SK-N-SH (cell line): ENCODE measurements at regions not wholly inside any gene's neighbourhood (a gene's known extent, or its start where the extent isn't known, plus 50 kb on each side); places are given as distances from the start of the nearest gene placed in this dataset.

Experiments used
- CTCF ChIA-PET: fragments of 300-600, 350-600 bp; formaldehyde crosslinking; extraction: SDS; loops from one replicate; lab custom pipeline; 2021; lab: Yijun Ruan, JAX
- POLR2A ChIA-PET: fragments of 350-600 bp; sonication (Branson Sonifier 250); formaldehyde crosslinking; extraction: SDS; loops from one replicate; lab custom pipeline; 2020; ENCODE audit warnings: antibody characterized with exemption, inconsistent platforms; lab: Yijun Ruan, JAX
- DNase-seq: peaks from one replicate; pipeline ENCODE4 v3.0.0; 2012
- H2AFZ ChIP-seq: fragments of 200-600 bp; sonication (generic); 2 replicates; pipeline ENCODE4 v1.8.1; 2016; ENCODE audit warnings: antibody characterized with exemption, mild to moderate bottlenecking, low read depth
- H3F3A ChIP-seq: fragments of 200-600 bp; sonication (generic); replicated peaks from 2 replicates; pipeline ENCODE3; 2016; ENCODE audit warnings: antibody characterized with exemption, mild to moderate bottlenecking; ENCODE audit not compliant: insufficient read depth
- H3K27ac ChIP-seq, 2 experiments: fragments of 200-500 bp in 1 of 2; fragments of 200-600 bp in 1 of 2; sonication (Bioruptor generic) in 1 of 2; sonication (generic), shearing (Covaris generic) in 1 of 2; 2 replicates each; pipeline versions ENCODE4 v1.5.1 to v1.6.1; 2014 to 2016; ENCODE audit warnings: low read depth in 2 of 2, inconsistent platforms in 1 of 2, low read length in 1 of 2, mild to moderate bottlenecking in 1 of 2, mixed read lengths in 1 of 2
- H3K27me3 ChIP-seq: fragments of 200-600 bp; sonication (generic), shearing (Covaris generic); 2 replicates; pipeline ENCODE4 v1.6.1; 2016; ENCODE audit warnings: mixed run types; ENCODE audit not compliant: insufficient read depth
- H3K36me3 ChIP-seq, 2 experiments: fragments of 200-500 bp in 1 of 2; fragments of 200-600 bp in 1 of 2; sonication (Bioruptor generic) in 1 of 2; sonication (generic) in 1 of 2; replicated peaks in 1 of 2; 2 replicates each; pipeline versions ENCODE3 to v1.5.1; 2014 to 2016; ENCODE audit warnings: low read length in 1 of 2, mild to moderate bottlenecking in 1 of 2; ENCODE audit not compliant: insufficient read depth in 2 of 2, control insufficient read depth in 1 of 2
- H3K4me1 ChIP-seq, 2 experiments: fragments of 200-500 bp in 1 of 2; fragments of 200-600 bp in 1 of 2; sonication (Bioruptor generic) in 1 of 2; sonication (generic), shearing (Covaris generic) in 1 of 2; 2 replicates each; pipeline versions ENCODE4 v1.5.1 to v1.6.1; 2014 to 2016; ENCODE audit warnings: low read depth in 1 of 2, low read length in 1 of 2, mixed run types in 1 of 2; ENCODE audit not compliant: insufficient read depth in 2 of 2, control insufficient read depth in 1 of 2
- H3K4me2 ChIP-seq: fragments of 200-600 bp; sonication (generic), shearing (Covaris generic); 2 replicates; pipeline ENCODE4 v1.6.1; 2017; ENCODE audit warnings: mixed run types
- H3K4me3 ChIP-seq, 2 experiments: fragments of 200-500 bp in 1 of 2; fragments of 200-600 bp in 1 of 2; sonication (Bioruptor generic) in 1 of 2; sonication (generic), shearing (Covaris generic) in 1 of 2; 2 replicates each; pipeline versions ENCODE4 v1.5.1 to v1.8.1; 2014 to 2016; ENCODE audit warnings: low read depth in 2 of 2, inconsistent platforms in 1 of 2, low read length in 1 of 2, mild to moderate bottlenecking in 1 of 2, mixed read lengths in 1 of 2, moderate library complexity in 1 of 2
- H3K79me2 ChIP-seq: fragments of 200-600 bp; sonication (generic); 2 replicates; pipeline ENCODE4 v1.8.1; 2017; ENCODE audit warnings: mild to moderate bottlenecking; ENCODE audit not compliant: insufficient read depth
- H3K9ac ChIP-seq: fragments of 200-600 bp; sonication (generic); 2 replicates; pipeline ENCODE4 v1.6.1; 2017; ENCODE audit warnings: mixed run types
- H3K9me2 ChIP-seq: fragments of 200-600 bp; sonication (generic); 2 replicates; pipeline ENCODE4 v1.6.1; 2017; ENCODE audit warnings: mixed run types
- H3K9me3 ChIP-seq: fragments of 200-600 bp; sonication (generic); 2 replicates; pipeline ENCODE4 v1.6.1; 2017; ENCODE audit warnings: mixed run types, mild to moderate bottlenecking, moderate library complexity
- H4K20me1 ChIP-seq: fragments of 200-600 bp; sonication (generic); 2 replicates; pipeline ENCODE4 v1.6.1; 2017; ENCODE audit warnings: mild to moderate bottlenecking, mixed run types; ENCODE audit not compliant: insufficient read depth
- CHD2 ChIP-seq: fragments of 150-350 bp; IDR thresholded peaks from 2 replicates; pipeline ENCODE4 v1.6.1; 2018; ENCODE audit warnings: low read length; ENCODE audit not compliant: partially characterized antibody
- ELF1 ChIP-seq: IDR thresholded peaks from 2 replicates; pipeline ENCODE4 v1.4.0; 2012
- MEF2A ChIP-seq: IDR thresholded peaks from 2 replicates; pipeline ENCODE4 v1.4.0; 2012; ENCODE audit warnings: low read depth, borderline replicate concordance
- MXI1 ChIP-seq: IDR thresholded peaks from 2 replicates; pipeline ENCODE4 v1.6.1; 2012; ENCODE audit warnings: mild to moderate bottlenecking, low read depth, low read length, improper control_type of control experiment
- NRF1 ChIP-seq: IDR thresholded peaks from 2 replicates; pipeline ENCODE4 v1.6.1; 2012; ENCODE audit warnings: low read depth, mild to moderate bottlenecking, low read length
- POLR2AphosphoS5 ChIP-seq: IDR thresholded peaks from 2 replicates; pipeline ENCODE4 v1.6.1; 2012; ENCODE audit warnings: low read depth, low read length
- RAD21 ChIP-seq: IDR thresholded peaks from 2 replicates; pipeline ENCODE4 v1.6.1; 2012; ENCODE audit warnings: mild to moderate bottlenecking, low read length
- RFX5 ChIP-seq: IDR thresholded peaks from 2 replicates; pipeline ENCODE4 v1.6.1; 2012; ENCODE audit warnings: mild to moderate bottlenecking, improper control_type of control experiment, low read length
- RXRA ChIP-seq: IDR thresholded peaks from 2 replicates; pipeline ENCODE4 v1.4.0; 2012; ENCODE audit warnings: low read depth, mild to moderate bottlenecking, borderline replicate concordance
- SIN3A ChIP-seq: IDR thresholded peaks from 2 replicates; pipeline ENCODE4 v1.6.1; 2012; ENCODE audit warnings: low read depth, mild to moderate bottlenecking, low read length, moderate library complexity, borderline replicate concordance
- TCF12 ChIP-seq: IDR thresholded peaks from 2 replicates; pipeline ENCODE4 v1.4.0; 2012
- TEAD4 ChIP-seq: IDR thresholded peaks from 2 replicates; pipeline ENCODE4 v1.4.0; 2012; ENCODE audit warnings: mild to moderate bottlenecking, borderline replicate concordance; ENCODE audit not compliant: insufficient read depth
- YY1 ChIP-seq: IDR thresholded peaks from 2 replicates; pipeline ENCODE4 v1.4.0; 2012; ENCODE audit warnings: low read depth, mild to moderate bottlenecking
- WGBS: methylation state at CpG from one replicate; pipeline ENCODE4 v1.1.6; 2017; ENCODE audit warnings: low lambda C conversion rate; 5-methylcytosine and 5-hydroxymethylcytosine counted together
- TF ChIP-seq, protein P1 (sequence below): IDR thresholded peaks from 2 replicates; pipeline ENCODE4 v1.4.0; 2012; ENCODE audit warnings: low read depth, borderline replicate concordance
- TF ChIP-seq, protein P2 (sequence below): IDR thresholded peaks from 2 replicates; pipeline ENCODE4 v1.4.0; 2012; ENCODE audit warnings: low read depth, borderline replicate concordance
- TF ChIP-seq, protein P3 (sequence below): fragments of 150-350 bp; IDR thresholded peaks from 2 replicates; pipeline ENCODE4 v1.6.1; 2017; ENCODE audit warnings: antibody characterized with exemption, low read length, low read depth, borderline replicate concordance
- TF ChIP-seq, protein P4 (sequence below): fragments of 150-350 bp; IDR thresholded peaks from 2 replicates; pipeline ENCODE4 v1.6.1; 2016; ENCODE audit warnings: mild to moderate bottlenecking, low read depth, low read length
- TF ChIP-seq, protein P5 (sequence below): fragments of 200-600 bp; sonication (generic); IDR thresholded peaks from 2 replicates; pipeline ENCODE4 v1.6.1; 2017; ENCODE audit warnings: antibody characterized with exemption, mild to moderate bottlenecking, moderate library complexity

DNA sequence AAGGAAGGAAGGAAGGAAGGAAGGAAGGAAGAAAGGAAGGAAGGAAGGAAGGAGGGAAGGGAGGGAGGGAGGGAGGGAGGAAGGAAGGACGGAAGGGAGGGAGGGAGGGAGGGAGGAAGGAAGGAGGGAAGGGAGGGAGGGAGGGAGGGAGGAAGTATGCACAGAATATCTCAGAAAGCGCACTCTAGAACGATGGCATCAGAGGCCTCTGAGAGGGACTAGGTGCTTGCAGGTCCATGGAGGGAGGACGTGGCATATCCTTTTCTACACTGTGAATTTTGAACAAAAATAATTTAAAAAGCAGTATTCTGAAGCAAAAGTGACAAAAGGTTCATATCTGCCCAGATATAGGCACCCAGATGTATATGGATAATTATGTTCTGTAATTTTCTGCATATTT is 65.5 kb downstream of the SYF2 start:
- no peak for DNase-seq
- H3K4me1 ChIP-seq, result no peaks in the 10 kb centered on the region
- 81% methylated on average over 4 of the region's 4 CpGs for WGBS
- no peaks in the 10 kb centered on the region for H3K27me3 ChIP-seq
- no peak for TF ChIP-seq TCF12
- no peak for TF ChIP-seq YY1
- TF ChIP-seq, protein P1, sequence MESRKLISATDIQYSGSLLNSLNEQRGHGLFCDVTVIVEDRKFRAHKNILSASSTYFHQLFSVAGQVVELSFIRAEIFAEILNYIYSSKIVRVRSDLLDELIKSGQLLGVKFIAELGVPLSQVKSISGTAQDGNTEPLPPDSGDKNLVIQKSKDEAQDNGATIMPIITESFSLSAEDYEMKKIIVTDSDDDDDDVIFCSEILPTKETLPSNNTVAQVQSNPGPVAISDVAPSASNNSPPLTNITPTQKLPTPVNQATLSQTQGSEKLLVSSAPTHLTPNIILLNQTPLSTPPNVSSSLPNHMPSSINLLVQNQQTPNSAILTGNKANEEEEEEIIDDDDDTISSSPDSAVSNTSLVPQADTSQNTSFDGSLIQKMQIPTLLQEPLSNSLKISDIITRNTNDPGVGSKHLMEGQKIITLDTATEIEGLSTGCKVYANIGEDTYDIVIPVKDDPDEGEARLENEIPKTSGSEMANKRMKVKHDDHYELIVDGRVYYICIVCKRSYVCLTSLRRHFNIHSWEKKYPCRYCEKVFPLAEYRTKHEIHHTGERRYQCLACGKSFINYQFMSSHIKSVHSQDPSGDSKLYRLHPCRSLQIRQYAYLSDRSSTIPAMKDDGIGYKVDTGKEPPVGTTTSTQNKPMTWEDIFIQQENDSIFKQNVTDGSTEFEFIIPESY, result no peak
- no peak for TF ChIP-seq NRF1
- TF ChIP-seq SIN3A, result no peak
- TF ChIP-seq RXRA, result no peak
- TF ChIP-seq, protein P2, sequence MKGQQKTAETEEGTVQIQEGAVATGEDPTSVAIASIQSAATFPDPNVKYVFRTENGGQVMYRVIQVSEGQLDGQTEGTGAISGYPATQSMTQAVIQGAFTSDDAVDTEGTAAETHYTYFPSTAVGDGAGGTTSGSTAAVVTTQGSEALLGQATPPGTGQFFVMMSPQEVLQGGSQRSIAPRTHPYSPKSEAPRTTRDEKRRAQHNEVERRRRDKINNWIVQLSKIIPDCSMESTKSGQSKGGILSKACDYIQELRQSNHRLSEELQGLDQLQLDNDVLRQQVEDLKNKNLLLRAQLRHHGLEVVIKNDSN, result no peak
- TF ChIP-seq CHD2, result no peak
- TF ChIP-seq, protein P3, sequence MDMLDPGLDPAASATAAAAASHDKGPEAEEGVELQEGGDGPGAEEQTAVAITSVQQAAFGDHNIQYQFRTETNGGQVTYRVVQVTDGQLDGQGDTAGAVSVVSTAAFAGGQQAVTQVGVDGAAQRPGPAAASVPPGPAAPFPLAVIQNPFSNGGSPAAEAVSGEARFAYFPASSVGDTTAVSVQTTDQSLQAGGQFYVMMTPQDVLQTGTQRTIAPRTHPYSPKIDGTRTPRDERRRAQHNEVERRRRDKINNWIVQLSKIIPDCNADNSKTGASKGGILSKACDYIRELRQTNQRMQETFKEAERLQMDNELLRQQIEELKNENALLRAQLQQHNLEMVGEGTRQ, result no peak
- H2AFZ ChIP-seq, result no peak overlapping the region
- H3K9ac ChIP-seq, result no peak overlapping the region
- no peak overlapping the region for H3K4me2 ChIP-seq
- H3K9me3 ChIP-seq, result no peaks in the 10 kb centered on the region
- no peak overlapping the region for H3K4me3 ChIP-seq
- ChIA-PET CTCF (no interaction called here), POLR2A (no interaction called here)
- no peaks in the 10 kb centered on the region for H3K79me2 ChIP-seq
- no peaks in the 10 kb centered on the region for H3K9me2 ChIP-seq
- no peaks in the 10 kb centered on the region for H4K20me1 ChIP-seq
- H3K27ac ChIP-seq, result no peak overlapping the region
- no peaks in the 10 kb centered on the region for H3F3A ChIP-seq
- no peaks in the 10 kb centered on the region for H3K36me3 ChIP-seq

DNA sequence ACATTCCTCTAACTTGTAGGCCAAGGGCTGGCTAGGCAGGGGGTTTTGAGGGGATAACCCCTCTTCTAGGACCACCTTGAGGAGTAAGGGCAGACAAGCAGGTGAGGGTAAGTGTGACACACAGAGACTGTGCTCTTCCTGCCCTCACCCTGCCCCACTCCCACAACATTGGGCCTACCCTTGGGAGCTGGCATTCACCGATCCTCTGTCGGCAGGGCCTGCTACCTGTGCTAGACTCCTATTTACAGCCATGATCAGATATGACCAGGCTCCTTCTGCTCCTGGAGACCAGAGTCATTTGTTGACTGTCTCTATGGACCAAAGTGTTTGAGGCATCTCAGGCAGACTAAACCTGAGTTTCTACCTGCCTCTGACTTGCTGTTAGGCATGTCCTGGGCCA is 68.3 kb downstream of the SYF2 start:
- 100% methylated on average over 2 of the region's 2 CpGs for WGBS
- ChIA-PET CTCF (interaction anchor here (0.7 kb wide), 1 partner anchor 374 kb away, joined by 3 read pairs; no protein-coding TSS in a partner anchor), POLR2A (no interaction called here)
- no peak for DNase-seq
- H3K4me1 ChIP-seq, result no peaks in the 10 kb centered on the region
- H3K9me2 ChIP-seq, result no peaks in the 10 kb centered on the region
- no peaks in the 10 kb centered on the region for H3F3A ChIP-seq
- no peak overlapping the region for H2AFZ ChIP-seq
- no peaks in the 10 kb centered on the region for H3K36me3 ChIP-seq
- H3K27ac ChIP-seq, result no peak overlapping the region
- H3K79me2 ChIP-seq, result no peaks in the 10 kb centered on the region
- H3K9me3 ChIP-seq, result no peaks in the 10 kb centered on the region
- H4K20me1 ChIP-seq, result no peaks in the 10 kb centered on the region
- no peak overlapping the region for H3K4me2 ChIP-seq
- no peak overlapping the region for H3K9ac ChIP-seq
- H3K4me3 ChIP-seq, result no peak overlapping the region
- H3K27me3 ChIP-seq, result no peaks in the 10 kb centered on the region
- TF ChIP-seq POLR2AphosphoS5 (no peak), RAD21 (no peak), RXRA (no peak), RFX5 (no peak), ELF1 (no peak), MEF2A (no peak), NRF1 (no peak), YY1 (no peak), MXI1 (no peak), TEAD4 (no peak)
- TF ChIP-seq, protein P4, sequence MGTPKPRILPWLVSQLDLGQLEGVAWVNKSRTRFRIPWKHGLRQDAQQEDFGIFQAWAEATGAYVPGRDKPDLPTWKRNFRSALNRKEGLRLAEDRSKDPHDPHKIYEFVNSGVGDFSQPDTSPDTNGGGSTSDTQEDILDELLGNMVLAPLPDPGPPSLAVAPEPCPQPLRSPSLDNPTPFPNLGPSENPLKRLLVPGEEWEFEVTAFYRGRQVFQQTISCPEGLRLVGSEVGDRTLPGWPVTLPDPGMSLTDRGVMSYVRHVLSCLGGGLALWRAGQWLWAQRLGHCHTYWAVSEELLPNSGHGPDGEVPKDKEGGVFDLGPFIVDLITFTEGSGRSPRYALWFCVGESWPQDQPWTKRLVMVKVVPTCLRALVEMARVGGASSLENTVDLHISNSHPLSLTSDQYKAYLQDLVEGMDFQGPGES, result no peak
- TF ChIP-seq, protein P1, result no peak
- TF ChIP-seq, protein P5, sequence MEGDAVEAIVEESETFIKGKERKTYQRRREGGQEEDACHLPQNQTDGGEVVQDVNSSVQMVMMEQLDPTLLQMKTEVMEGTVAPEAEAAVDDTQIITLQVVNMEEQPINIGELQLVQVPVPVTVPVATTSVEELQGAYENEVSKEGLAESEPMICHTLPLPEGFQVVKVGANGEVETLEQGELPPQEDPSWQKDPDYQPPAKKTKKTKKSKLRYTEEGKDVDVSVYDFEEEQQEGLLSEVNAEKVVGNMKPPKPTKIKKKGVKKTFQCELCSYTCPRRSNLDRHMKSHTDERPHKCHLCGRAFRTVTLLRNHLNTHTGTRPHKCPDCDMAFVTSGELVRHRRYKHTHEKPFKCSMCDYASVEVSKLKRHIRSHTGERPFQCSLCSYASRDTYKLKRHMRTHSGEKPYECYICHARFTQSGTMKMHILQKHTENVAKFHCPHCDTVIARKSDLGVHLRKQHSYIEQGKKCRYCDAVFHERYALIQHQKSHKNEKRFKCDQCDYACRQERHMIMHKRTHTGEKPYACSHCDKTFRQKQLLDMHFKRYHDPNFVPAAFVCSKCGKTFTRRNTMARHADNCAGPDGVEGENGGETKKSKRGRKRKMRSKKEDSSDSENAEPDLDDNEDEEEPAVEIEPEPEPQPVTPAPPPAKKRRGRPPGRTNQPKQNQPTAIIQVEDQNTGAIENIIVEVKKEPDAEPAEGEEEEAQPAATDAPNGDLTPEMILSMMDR, result no peak
- TF ChIP-seq, protein P3, result no peak
